RWPE2 (cell line): ENCODE measurements at regions not wholly inside any gene's neighbourhood (a gene's known extent, or its start where the extent isn't known, plus 50 kb on each side); places are given as distances from the start of the nearest gene placed in this dataset.
"Not testable (repeated sequence)": the region's sequence is repeated elsewhere in the genome, so short reads cannot be mapped to it uniquely, and the experiment has no call there.

Source experiments
- ATAC-seq: fragments of 200-7000 bp; cut with Tn5 transposase; 3 replicates; pipeline ENCODE4 v1.9.1; 2021; ENCODE audit warnings: low read depth
- DNase-seq: peaks from one replicate; pipeline ENCODE4 v3.0.0-alpha.2; 2020; ENCODE audit warnings: low spot score
- H3K27ac ChIP-seq: fragments of 450-650 bp; 2 replicates; pipeline ENCODE4 v1.5.1; 2017; ENCODE audit warnings: mild to moderate bottlenecking; ENCODE audit not compliant: poor library complexity, severe bottlenecking
- H3K27me3 ChIP-seq: fragments of 250-450 bp; sonication (Bioruptor Pico); 2 replicates; pipeline ENCODE4 v1.5.1; 2021; ENCODE audit warnings: mild to moderate bottlenecking, moderate library complexity; ENCODE audit not compliant: insufficient read depth, poor library complexity, severe bottlenecking
- H3K36me3 ChIP-seq: fragments of 250-450 bp; sonication (Bioruptor Pico); 2 replicates; pipeline ENCODE4 v1.5.1; 2020; ENCODE audit warnings: low read depth, mild to moderate bottlenecking, moderate library complexity
- H3K4me1 ChIP-seq: fragments of 250-450 bp; sonication (Bioruptor Pico); 2 replicates; pipeline ENCODE4 v1.5.1; 2021; ENCODE audit warnings: mild to moderate bottlenecking, moderate library complexity; ENCODE audit not compliant: insufficient read depth, poor library complexity, severe bottlenecking
- H3K4me3 ChIP-seq: fragments of 250-450 bp; sonication (Bioruptor Pico); 2 replicates; pipeline ENCODE4 v1.5.1; 2021; ENCODE audit warnings: mild to moderate bottlenecking, moderate library complexity; ENCODE audit not compliant: severe bottlenecking
- H3K9me3 ChIP-seq: fragments of 250-450 bp; sonication (Bioruptor Pico); 2 replicates; pipeline ENCODE4 v1.5.1; 2021; ENCODE audit warnings: mild to moderate bottlenecking, moderate library complexity; ENCODE audit not compliant: severe bottlenecking

- DNase-seq, H3K27ac ChIP-seq, H3K36me3 ChIP-seq, H3K9me3 ChIP-seq, H3K27me3 ChIP-seq, ATAC-seq, H3K4me1 ChIP-seq, H3K4me3 ChIP-seq: not testable (repeated sequence)
Observed at GRCh38 chr3:195959367-195960157, 51.2 kb upstream of the TNK2 start.

- H3K4me3 ChIP-seq, H3K9me3 ChIP-seq, DNase-seq, ATAC-seq, H3K36me3 ChIP-seq, H3K27me3 ChIP-seq, H3K27ac ChIP-seq, H3K4me1 ChIP-seq: not testable (repeated sequence)
Observed at GRCh38 chr3:195958736-195959135, 50.4 kb upstream of the TNK2 start.
